Mesenchymal stem cell (in vitro differentiated cells and primary cell): ENCODE measurements at regions not wholly inside any gene's neighbourhood (a gene's known extent, or its start where the extent isn't known, plus 50 kb on each side); places are given as distances from the start of the nearest gene placed in this dataset.
A peak's percentile ranks its signal among the peaks of the same experiment; 100 is the strongest.

ENCODE experiments used
- DNase-seq: peaks from one replicate; pipeline ENCODE4 v3.0.0-alpha.2; 2013
- H2AFZ ChIP-seq: one replicate; pipeline ENCODE4 v1.6.1; 2013; ENCODE audit warnings: low read depth, mild to moderate bottlenecking, control low read depth, inconsistent platforms, low read length, moderate library complexity
- H2AK5ac ChIP-seq: 2 replicates; pipeline ENCODE4 v1.6.1; 2013; ENCODE audit warnings: low read length, moderate library complexity, mild to moderate bottlenecking, inconsistent platforms; ENCODE audit not compliant: severe bottlenecking
- H2BK120ac ChIP-seq: one replicate; pipeline ENCODE4 v1.6.1; 2013; ENCODE audit warnings: low read depth, mild to moderate bottlenecking, inconsistent platforms, low read length, moderate library complexity
- H2BK12ac ChIP-seq, 2 experiments: one replicate each; pipeline ENCODE4 v1.6.1; 2013; ENCODE audit warnings: inconsistent platforms in 2 of 2, low read length in 2 of 2, mild to moderate bottlenecking in 2 of 2, moderate library complexity in 2 of 2, control low read depth in 1 of 2
- H2BK15ac ChIP-seq: one replicate; pipeline ENCODE4 v1.6.1; 2013; ENCODE audit warnings: mild to moderate bottlenecking, low read depth, inconsistent platforms; ENCODE audit not compliant: poor library complexity, severe bottlenecking
- H2BK5ac ChIP-seq: 2 replicates; pipeline ENCODE4 v1.6.1; 2013; ENCODE audit warnings: low read depth, mild to moderate bottlenecking, low read length, control low read depth, inconsistent platforms; ENCODE audit not compliant: poor library complexity, severe bottlenecking
- H3K14ac ChIP-seq, 2 experiments: one replicate each; pipeline ENCODE4 v1.6.1; 2013; ENCODE audit warnings: inconsistent platforms in 2 of 2, low read length in 2 of 2, control low read depth in 1 of 2, mild to moderate bottlenecking in 1 of 2, moderate library complexity in 1 of 2
- H3K18ac ChIP-seq, 2 experiments: one replicate each; pipeline ENCODE4 v1.6.1; 2013; ENCODE audit warnings: inconsistent platforms in 2 of 2, low read length in 2 of 2, control low read depth in 1 of 2, low read depth in 1 of 2, mild to moderate bottlenecking in 1 of 2
- H3K23ac ChIP-seq, 2 experiments: one replicate each; pipeline ENCODE4 v1.6.1; 2013; ENCODE audit warnings: inconsistent platforms in 2 of 2, low read length in 2 of 2, mild to moderate bottlenecking in 2 of 2, moderate library complexity in 2 of 2, control low read depth in 1 of 2
- H3K27ac ChIP-seq: 2 replicates; pipeline ENCODE4 v1.5.1; 2013; ENCODE audit warnings: mild to moderate bottlenecking, moderate library complexity, low read length, control low read depth, inconsistent platforms; ENCODE audit not compliant: poor library complexity, severe bottlenecking
- H3K27me3 ChIP-seq, 2 experiments: 2 replicates each; pipeline versions ENCODE4 v1.6.1 to v1.7.0; 2013; ENCODE audit warnings: low read length in 2 of 2, mild to moderate bottlenecking in 2 of 2, moderate library complexity in 2 of 2, control low read depth in 1 of 2, inconsistent platforms in 1 of 2; ENCODE audit not compliant: control insufficient read depth in 1 of 2, insufficient read depth in 1 of 2
- H3K36me3 ChIP-seq, 2 experiments: 2 replicates each; pipeline versions ENCODE4 v1.6.1 to v1.7.0; 2013; ENCODE audit warnings: low read length in 2 of 2, control low read depth in 1 of 2, inconsistent platforms in 1 of 2, low read depth in 1 of 2, mild to moderate bottlenecking in 1 of 2; ENCODE audit not compliant: insufficient read depth in 2 of 2, control insufficient read depth in 1 of 2
- H3K4ac ChIP-seq, 2 experiments: one replicate each; pipeline ENCODE4 v1.6.1; 2013; ENCODE audit warnings: inconsistent platforms in 2 of 2, low read length in 2 of 2, mild to moderate bottlenecking in 2 of 2, moderate library complexity in 2 of 2, control low read depth in 1 of 2, low read depth in 1 of 2
- H3K4me1 ChIP-seq: 2 replicates; pipeline ENCODE4 v1.6.1; 2013; ENCODE audit warnings: low read depth, low read length, control low read depth; ENCODE audit not compliant: control insufficient read depth, insufficient read depth
- H3K4me2 ChIP-seq: 2 replicates; pipeline ENCODE4 v1.6.1; 2013; ENCODE audit warnings: low read length, mild to moderate bottlenecking, inconsistent platforms; ENCODE audit not compliant: poor library complexity, severe bottlenecking
- H3K4me3 ChIP-seq, 2 experiments: 2 replicates each; pipeline versions ENCODE4 v1.5.1 to v1.7.0; 2013; ENCODE audit warnings: low read length in 2 of 2, mild to moderate bottlenecking in 2 of 2, control low read depth in 1 of 2, low read depth in 1 of 2; ENCODE audit not compliant: insufficient read depth in 1 of 2
- H3K79me1 ChIP-seq: replicated peaks from 2 replicates; pipeline ENCODE4 v1.6.1; 2013; ENCODE audit warnings: mild to moderate bottlenecking, control low read depth, low read length, inconsistent platforms; ENCODE audit not compliant: poor library complexity, severe bottlenecking
- H3K9ac ChIP-seq: 2 replicates; pipeline ENCODE4 v1.7.0; 2013; ENCODE audit warnings: mild to moderate bottlenecking, low read length, moderate library complexity
- H3K9me3 ChIP-seq: 2 replicates; pipeline ENCODE4 v1.7.0; 2013; ENCODE audit warnings: mild to moderate bottlenecking, low read length; ENCODE audit not compliant: control insufficient read depth
- H4K8ac ChIP-seq: one replicate; pipeline ENCODE4 v1.6.1; 2013; ENCODE audit warnings: inconsistent platforms, mild to moderate bottlenecking, low read length, moderate library complexity
- H4K91ac ChIP-seq: one replicate; pipeline ENCODE4 v1.6.1; 2013; ENCODE audit warnings: mild to moderate bottlenecking, low read length, inconsistent platforms
- WGBS: methylation state at CpG from one replicate; pipeline ENCODE4 v1.1.7; 2013; ENCODE audit warnings: mixed read lengths; 5-methylcytosine and 5-hydroxymethylcytosine counted together

GRCh38 chr10:28738200-28738599 lies 60.9 kb downstream of the BAMBI start:
- Histone ChIP-seq H3K4ac (no peak overlapping the region), H2AFZ (no peak overlapping the region), H3K4me3 (no peak overlapping the region), H4K91ac (no peak overlapping the region), H3K9ac (no peak overlapping the region), H3K79me1 (no peaks in the 10 kb centered on the region), H3K27me3 (peaks cover 13 to 32% of the 10 kb centered on the region in 2 experiments), H2BK5ac (no peak overlapping the region), H3K14ac (no peak overlapping the region), H3K27ac (no peak overlapping the region), H2BK12ac (peak overlapping the region in 1 of 2 experiments; percentile 33), H3K4me2 (no peak overlapping the region), H3K36me3 (no peaks in the 10 kb centered on the region), H3K4me1 (no peaks in the 10 kb centered on the region), H4K8ac (no peak overlapping the region), H2BK15ac (no peak overlapping the region), H2AK5ac (no peak overlapping the region), H3K18ac (no peak overlapping the region), H3K9me3 (peaks cover 13% of the 10 kb centered on the region), H2BK120ac (no peak overlapping the region), H3K23ac (no peak overlapping the region)
- DNase-seq: no peak
- 100% methylated on average over 1 of the region's 1 CpG for WGBS

GRCh38 chr10:28743576-28743975 lies 66.3 kb downstream of the BAMBI start:
- no peak overlapping the region for H3K9ac ChIP-seq
- H3K4me2 ChIP-seq: no peak overlapping the region
- H2AK5ac ChIP-seq: no peak overlapping the region
- no peaks in the 10 kb centered on the region for H3K79me1 ChIP-seq
- peaks cover 6 to 37% of the 10 kb centered on the region in 2 experiments for H3K27me3 ChIP-seq
- H2AFZ ChIP-seq: no peak overlapping the region
- no peaks in the 10 kb centered on the region for H3K4me1 ChIP-seq
- peaks cover 2% of the 10 kb centered on the region for H3K9me3 ChIP-seq
- no peak overlapping the region for H3K27ac ChIP-seq
- H3K4ac ChIP-seq: no peak overlapping the region
- no peak overlapping the region for H3K23ac ChIP-seq
- H4K91ac ChIP-seq: no peak overlapping the region
- no peak overlapping the region for H3K18ac ChIP-seq
- H2BK15ac ChIP-seq: no peak overlapping the region
- no peak overlapping the region for H3K14ac ChIP-seq
- H2BK12ac ChIP-seq: peak overlapping the region in 1 of 2 experiments; percentile 67
- no peaks in the 10 kb centered on the region for H3K36me3 ChIP-seq
- 69% methylated on average over 5 of the region's 6 CpGs for WGBS
- no peak overlapping the region for H2BK5ac ChIP-seq
- no peak overlapping the region for H3K4me3 ChIP-seq
- DNase-seq: no peak
- H2BK120ac ChIP-seq: no peak overlapping the region
- no peak overlapping the region for H4K8ac ChIP-seq

- Histone ChIP-seq H3K18ac (no peak overlapping the region), H4K8ac (no peak overlapping the region), H3K23ac (no peak overlapping the region), H3K9ac (no peak overlapping the region), H3K14ac (no peak overlapping the region), H3K4me2 (no peak overlapping the region), H3K79me1 (no peaks in the 10 kb centered on the region), H3K4me3 (no peak overlapping the region), H2AFZ (no peak overlapping the region), H4K91ac (no peak overlapping the region), H3K4ac (no peak overlapping the region), H3K9me3 (no peaks in the 10 kb centered on the region), H3K27me3 (peaks cover under 1 to 30% of the 10 kb centered on the region in 2 experiments), H3K27ac (no peak overlapping the region), H2BK5ac (no peak overlapping the region), H2BK120ac (no peak overlapping the region), H2AK5ac (no peak overlapping the region), H2BK15ac (no peak overlapping the region), H3K36me3 (no peaks in the 10 kb centered on the region), H2BK12ac (no peak overlapping the region), H3K4me1 (no peaks in the 10 kb centered on the region)
- 88% methylated on average over 5 of the region's 5 CpGs for WGBS
- DNase-seq: no peak
Observed at GRCh38 chr10:28744069-28744768, 66.9 kb downstream of the BAMBI start.

GRCh38 chr10:28754930-28755718 lies 77.8 kb downstream of the BAMBI start:
- Histone ChIP-seq H2BK120ac (no peak overlapping the region), H3K18ac (no peak overlapping the region), H3K27ac (no peak overlapping the region), H2BK15ac (no peak overlapping the region), H4K91ac (no peak overlapping the region), H2AFZ (peak overlapping the region; percentile 49), H2BK12ac (no peak overlapping the region), H3K27me3 (no peaks in the 10 kb centered on the region), H3K4me3 (no peak overlapping the region), H4K8ac (no peak overlapping the region), H2BK5ac (no peak overlapping the region), H3K9ac (no peak overlapping the region), H3K14ac (no peak overlapping the region), H3K23ac (no peak overlapping the region), H3K4me1 (peaks cover 7% of the 10 kb centered on the region), H3K79me1 (no peaks in the 10 kb centered on the region), H3K9me3 (no peaks in the 10 kb centered on the region), H2AK5ac (no peak overlapping the region), H3K4me2 (no peak overlapping the region), H3K36me3 (no peaks in the 10 kb centered on the region), H3K4ac (no peak overlapping the region)
- DNase-seq: peak; percentile 27
- 81% methylated on average over 3 of the region's 3 CpGs for WGBS
